Skeletal muscle tissue (tissue), 3 donors: ENCODE measurements at regions not wholly inside any gene's neighbourhood (a gene's known extent, or its start where the extent isn't known, plus 50 kb on each side); places are given as distances from the start of the nearest gene placed in this dataset.

Experiments used
- H3K27ac ChIP-seq: one replicate; pipeline ENCODE4 v1.7.0; 2013; ENCODE audit warnings: mild to moderate bottlenecking, low read depth, low read length, inconsistent platforms
- H3K27me3 ChIP-seq, 3 donors: one replicate each; pipeline ENCODE4 v1.7.0; 2013; ENCODE audit warnings: low read length in 3 of 3; ENCODE audit not compliant: control insufficient read depth in 3 of 3, insufficient read depth in 3 of 3
- H3K36me3 ChIP-seq, 3 donors: one replicate each; pipeline ENCODE4 v1.7.0; 2013; ENCODE audit warnings: low read length in 3 of 3; ENCODE audit not compliant: control insufficient read depth in 3 of 3, insufficient read depth in 3 of 3
- H3K4me1 ChIP-seq, 3 donors: one replicate each; pipeline ENCODE4 v1.7.0; 2013; ENCODE audit warnings: low read length in 3 of 3, mild to moderate bottlenecking in 3 of 3; ENCODE audit not compliant: control insufficient read depth in 3 of 3, insufficient read depth in 3 of 3
- H3K4me3 ChIP-seq, 3 donors: one replicate each; pipeline ENCODE4 v1.7.0; 2013; ENCODE audit warnings: low read length in 3 of 3
- H3K9ac ChIP-seq, 3 donors: one replicate each; pipeline ENCODE4 v1.7.0; 2013; ENCODE audit warnings: low read length in 3 of 3, mild to moderate bottlenecking in 3 of 3, moderate library complexity in 2 of 3, low read depth in 1 of 3
- H3K9me3 ChIP-seq, 3 donors: one replicate each; pipeline ENCODE4 v1.7.0; 2013; ENCODE audit warnings: low read length in 3 of 3; ENCODE audit not compliant: control insufficient read depth in 3 of 3
- donor health status: Osteomylitis.

- peaks cover 0 to 3% (median 0%) of the 10 kb centered on the region in 3 donors for H3K27me3 ChIP-seq
- no peak overlapping the region for H3K9ac ChIP-seq
- no peaks in the 10 kb centered on the region for H3K36me3 ChIP-seq
- H3K27ac ChIP-seq, result no peak overlapping the region
- H3K4me3 ChIP-seq, result no peak overlapping the region
- H3K9me3 ChIP-seq, result no peaks in the 10 kb centered on the region
- H3K4me1 ChIP-seq, result no peaks in the 10 kb centered on the region
Observed at GRCh38 chr5:175021321-175021720, 296.9 kb downstream of the MSX2 start.

- H3K27me3 ChIP-seq, result peaks cover 0 to 5% (median 0%) of the 10 kb centered on the region in 3 donors
- H3K4me1 ChIP-seq, result no peaks in the 10 kb centered on the region
- H3K4me3 ChIP-seq, result no peak overlapping the region
- no peaks in the 10 kb centered on the region for H3K9me3 ChIP-seq
- no peaks in the 10 kb centered on the region for H3K36me3 ChIP-seq
- no peak overlapping the region for H3K27ac ChIP-seq
- no peak overlapping the region for H3K9ac ChIP-seq
Observed at GRCh38 chr5:175015028-175015685, 290.8 kb downstream of the MSX2 start.

GRCh38 chr5:175013251-175013650 is 288.9 kb downstream of the MSX2 start:
- Histone ChIP-seq H3K27ac (no peak overlapping the region), H3K9me3 (no peaks in the 10 kb centered on the region), H3K27me3 (peaks cover 0 to 5% (median 0%) of the 10 kb centered on the region in 3 donors)

GRCh38 chr5:175012267-175012666 is 287.9 kb downstream of the MSX2 start:
- Histone ChIP-seq H3K4me3 (no peak overlapping the region), H3K4me1 (no peaks in the 10 kb centered on the region), H3K9me3 (no peaks in the 10 kb centered on the region), H3K27me3 (peaks cover 0 to 5% (median 0%) of the 10 kb centered on the region in 3 donors), H3K36me3 (no peaks in the 10 kb centered on the region), H3K27ac (no peak overlapping the region), H3K9ac (no peak overlapping the region)

More at GRCh38 chr5:175013251-175013650, 288.9 kb downstream of the MSX2 start:
- H3K36me3 ChIP-seq, result no peaks in the 10 kb centered on the region
- H3K9ac ChIP-seq, result no peak overlapping the region
- H3K4me3 ChIP-seq, result no peak overlapping the region
- no peaks in the 10 kb centered on the region for H3K4me1 ChIP-seq

- Histone ChIP-seq H3K4me1 (no peaks in the 10 kb centered on the region), H3K36me3 (no peaks in the 10 kb centered on the region), H3K4me3 (no peak overlapping the region), H3K27ac (no peak overlapping the region), H3K9ac (no peak overlapping the region), H3K9me3 (peaks cover 1 to 2% (median 2%) of the 10 kb centered on the region in 3 donors), H3K27me3 (peaks cover 0 to 3% (median 0%) of the 10 kb centered on the region in 3 donors)
Observed at GRCh38 chr5:175003531-175003930, 279.1 kb downstream of the MSX2 start.

- Histone ChIP-seq H3K9ac (no peak overlapping the region), H3K36me3 (no peaks in the 10 kb centered on the region), H3K27me3 (peaks cover 0 to 3% (median 0%) of the 10 kb centered on the region in 3 donors), H3K4me3 (no peak overlapping the region), H3K27ac (no peak overlapping the region), H3K4me1 (no peaks in the 10 kb centered on the region), H3K9me3 (peaks cover 2 to 6% (median 4%) of the 10 kb centered on the region in 3 donors)
Observed at GRCh38 chr5:175001876-175002645, 277.7 kb downstream of the MSX2 start.

- H3K9me3 ChIP-seq, result peaks cover 2 to 6% (median 4%) of the 10 kb centered on the region in 3 donors
- no peak overlapping the region for H3K9ac ChIP-seq
- no peak overlapping the region for H3K27ac ChIP-seq
- H3K27me3 ChIP-seq, result peaks cover 0 to 3% (median 2%) of the 10 kb centered on the region in 3 donors
- H3K36me3 ChIP-seq, result no peaks in the 10 kb centered on the region
- no peak overlapping the region for H3K4me3 ChIP-seq
- no peaks in the 10 kb centered on the region for H3K4me1 ChIP-seq
Observed at GRCh38 chr5:175001311-175001710, 276.9 kb downstream of the MSX2 start.

GRCh38 chr5:174999581-174999980 is 275.2 kb downstream of the MSX2 start:
- Histone ChIP-seq H3K9me3 (peaks cover 2 to 6% (median 4%) of the 10 kb centered on the region in 3 donors), H3K9ac (no peak overlapping the region), H3K27me3 (peaks cover 0 to 3% (median 2%) of the 10 kb centered on the region in 3 donors), H3K27ac (no peak overlapping the region), H3K4me1 (no peaks in the 10 kb centered on the region), H3K4me3 (no peak overlapping the region), H3K36me3 (no peaks in the 10 kb centered on the region)

- Histone ChIP-seq H3K9ac (no peak overlapping the region), H3K27ac (no peak overlapping the region), H3K9me3 (peaks cover 2 to 6% (median 4%) of the 10 kb centered on the region in 3 donors), H3K4me1 (no peaks in the 10 kb centered on the region), H3K36me3 (no peaks in the 10 kb centered on the region), H3K4me3 (no peak overlapping the region), H3K27me3 (peaks cover 0 to 3% (median 2%) of the 10 kb centered on the region in 3 donors)
Observed at GRCh38 chr5:174998131-174998730, 273.8 kb downstream of the MSX2 start.

GRCh38 chr5:174997688-174998087 is 273.3 kb downstream of the MSX2 start:
- Histone ChIP-seq H3K4me1 (no peaks in the 10 kb centered on the region), H3K27me3 (peaks cover 0 to 5% (median 0%) of the 10 kb centered on the region in 3 donors), H3K9ac (no peak overlapping the region), H3K4me3 (no peak overlapping the region), H3K36me3 (no peaks in the 10 kb centered on the region), H3K27ac (no peak overlapping the region), H3K9me3 (peaks cover 2 to 6% (median 4%) of the 10 kb centered on the region in 3 donors)
